AG04450 (cell line): ENCODE measurements at regions not wholly inside any gene's neighbourhood (a gene's known extent, or its start where the extent isn't known, plus 50 kb on each side); places are given as distances from the start of the nearest gene placed in this dataset.

Experiments
- CTCF ChIA-PET: fragments of 300-600, 350-600 bp; formaldehyde crosslinking; extraction: SDS; loops from one replicate; lab custom pipeline; 2022; ENCODE audit warnings: antibody characterized with exemption, inconsistent platforms; lab: Charles Lee
- POLR2A ChIA-PET: fragments of 350-600 bp; formaldehyde crosslinking; extraction: SDS; loops from one replicate; lab custom pipeline; 2021; ENCODE audit warnings: antibody characterized with exemption, inconsistent platforms; lab: Yijun Ruan, JAX
- DNase-seq: peaks from one replicate; pipeline ENCODE4 v3.0.0-alpha.2; 2011; ENCODE audit warnings: low read depth, low spot score
- H3K27ac ChIP-seq: one replicate; pipeline ENCODE4 v1.5.1; 2012; ENCODE audit warnings: low read depth, low read length, control low read depth
- H3K27me3 ChIP-seq: one replicate; pipeline ENCODE4 v1.6.0; 2012; ENCODE audit warnings: low read length; ENCODE audit not compliant: control insufficient read depth, insufficient read depth
- H3K4me3 ChIP-seq: 2 replicates; pipeline ENCODE4 v1.5.1; 2011; ENCODE audit warnings: mild to moderate bottlenecking, low read depth, low read length, control low read depth
- H3K9me3 ChIP-seq: 2 replicates; pipeline ENCODE4 v1.5.1; 2012; ENCODE audit warnings: low read length; ENCODE audit not compliant: control insufficient read depth, insufficient read depth
- TF ChIP-seq, protein P1 (sequence below): IDR thresholded peaks from 2 replicates; pipeline ENCODE4 v1.5.1; 2011; ENCODE audit warnings: low read depth, low read length, control low read depth, inconsistent platforms

DNA sequence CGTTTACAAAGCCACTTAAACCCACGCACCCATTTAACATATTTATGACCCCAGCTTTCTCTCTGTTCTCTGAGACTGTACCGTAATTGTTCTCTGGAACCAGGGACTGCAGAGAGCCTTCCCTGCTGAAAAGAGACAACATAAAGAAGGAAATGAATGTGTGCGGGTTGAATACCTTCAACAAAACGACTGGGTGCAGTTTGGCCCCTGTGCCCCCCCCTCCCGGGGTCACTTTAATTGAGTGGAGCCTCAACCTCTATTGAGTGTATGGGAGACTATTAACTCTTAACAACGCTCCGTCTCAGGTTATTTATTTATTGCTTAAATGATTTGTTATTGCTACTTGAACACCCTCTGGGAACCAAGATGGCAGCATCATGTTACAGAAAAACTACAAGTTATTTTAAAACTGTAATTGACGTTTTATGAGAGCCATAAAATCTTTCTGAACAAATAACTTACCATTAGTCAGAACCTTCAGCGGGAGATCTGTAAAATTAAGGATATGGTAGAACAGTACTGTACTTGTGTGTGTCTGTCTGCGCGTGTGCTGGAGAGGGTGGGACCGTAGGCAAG lies 70.6 kb downstream of the GAS1 start:
- ChIA-PET CTCF (no interaction called here), POLR2A (no interaction called here)
- Histone ChIP-seq H3K4me3 (no peak overlapping the region), H3K27me3 (peaks cover 3% of the 10 kb centered on the region), H3K27ac (no peak overlapping the region), H3K9me3 (no peaks in the 10 kb centered on the region)
- TF ChIP-seq, protein P1, sequence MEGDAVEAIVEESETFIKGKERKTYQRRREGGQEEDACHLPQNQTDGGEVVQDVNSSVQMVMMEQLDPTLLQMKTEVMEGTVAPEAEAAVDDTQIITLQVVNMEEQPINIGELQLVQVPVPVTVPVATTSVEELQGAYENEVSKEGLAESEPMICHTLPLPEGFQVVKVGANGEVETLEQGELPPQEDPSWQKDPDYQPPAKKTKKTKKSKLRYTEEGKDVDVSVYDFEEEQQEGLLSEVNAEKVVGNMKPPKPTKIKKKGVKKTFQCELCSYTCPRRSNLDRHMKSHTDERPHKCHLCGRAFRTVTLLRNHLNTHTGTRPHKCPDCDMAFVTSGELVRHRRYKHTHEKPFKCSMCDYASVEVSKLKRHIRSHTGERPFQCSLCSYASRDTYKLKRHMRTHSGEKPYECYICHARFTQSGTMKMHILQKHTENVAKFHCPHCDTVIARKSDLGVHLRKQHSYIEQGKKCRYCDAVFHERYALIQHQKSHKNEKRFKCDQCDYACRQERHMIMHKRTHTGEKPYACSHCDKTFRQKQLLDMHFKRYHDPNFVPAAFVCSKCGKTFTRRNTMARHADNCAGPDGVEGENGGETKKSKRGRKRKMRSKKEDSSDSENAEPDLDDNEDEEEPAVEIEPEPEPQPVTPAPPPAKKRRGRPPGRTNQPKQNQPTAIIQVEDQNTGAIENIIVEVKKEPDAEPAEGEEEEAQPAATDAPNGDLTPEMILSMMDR, result no peak
- no peak for DNase-seq

DNA sequence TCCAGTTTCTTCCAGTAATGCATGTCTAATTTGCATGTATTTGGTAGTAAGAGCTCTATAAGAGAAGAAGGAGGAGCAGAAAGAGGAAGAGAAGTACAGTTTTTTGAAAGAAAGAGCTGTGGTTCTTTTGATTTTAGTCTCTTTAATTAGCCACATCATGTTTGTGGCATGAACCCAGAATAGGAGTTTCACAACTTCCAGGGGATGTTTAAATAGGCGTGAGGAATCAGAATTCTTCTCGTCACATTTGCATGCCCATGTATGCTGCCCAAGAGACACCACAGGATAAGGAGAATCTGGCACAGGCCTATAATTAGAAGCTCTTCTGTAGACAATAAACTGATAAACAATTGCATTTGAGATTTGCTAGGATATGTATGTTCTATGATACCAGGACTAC lies 78.7 kb downstream of the GAS1 start:
- DNase-seq, result no peak
- no peaks in the 10 kb centered on the region for H3K9me3 ChIP-seq
- H3K27ac ChIP-seq, result no peak overlapping the region
- TF ChIP-seq, protein P1, result no peak
- ChIA-PET CTCF (interaction anchor here (0.6 kb wide), 1 partner anchor 218 kb away, joined by 3 read pairs; no protein-coding TSS in a partner anchor), POLR2A (no interaction called here)
- H3K27me3 ChIP-seq, result no peaks in the 10 kb centered on the region
- no peak overlapping the region for H3K4me3 ChIP-seq

DNA sequence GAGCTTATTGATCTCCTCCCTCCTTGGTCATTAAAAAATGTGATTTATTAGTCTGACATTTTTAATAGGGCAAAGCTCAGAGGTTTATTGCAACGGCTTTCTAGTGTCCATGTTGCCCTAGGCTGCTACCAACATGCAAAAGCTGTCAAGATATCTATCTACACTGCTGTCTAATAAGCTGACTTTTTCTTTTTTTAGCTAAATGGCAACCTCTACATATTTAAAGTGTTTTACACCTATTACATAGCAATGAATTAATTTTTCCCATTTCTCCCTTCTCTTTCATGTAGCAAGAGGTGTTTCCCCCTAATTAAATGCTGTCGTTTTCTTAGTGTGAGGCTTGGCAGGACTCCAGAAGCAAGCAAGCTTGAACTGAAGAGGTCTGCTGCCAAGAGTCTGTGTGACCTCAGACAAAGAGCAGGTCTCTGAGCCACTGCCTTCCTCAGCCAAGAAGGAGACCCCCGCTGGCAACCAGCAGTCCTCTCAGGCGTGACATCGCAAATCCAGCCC lies 79.4 kb downstream of the GAS1 start:
- no peaks in the 10 kb centered on the region for H3K9me3 ChIP-seq
- TF ChIP-seq, protein P1, result no peak
- no peak overlapping the region for H3K4me3 ChIP-seq
- no peak for DNase-seq
- no peaks in the 10 kb centered on the region for H3K27me3 ChIP-seq
- ChIA-PET POLR2A (no interaction called here), CTCF (no interaction called here)
- no peak overlapping the region for H3K27ac ChIP-seq

DNA sequence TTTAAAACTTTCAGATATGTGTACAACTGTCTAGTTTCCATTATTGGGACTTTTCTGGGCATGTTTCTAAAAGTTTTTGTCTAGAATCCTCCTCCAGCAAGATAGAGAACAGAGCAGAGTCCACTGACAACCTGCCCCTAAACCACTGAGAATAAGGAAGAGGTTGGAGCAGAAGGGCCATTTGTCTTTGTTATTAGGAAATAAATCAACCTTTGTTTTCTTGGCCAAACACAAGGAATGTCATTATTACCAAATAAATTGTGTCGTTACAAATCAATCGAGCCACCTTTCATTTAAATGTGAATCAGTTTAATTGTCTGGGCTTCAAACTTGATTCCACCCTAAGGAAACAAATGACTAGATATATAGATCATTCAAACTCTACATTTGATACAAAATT lies 81.4 kb downstream of the GAS1 start:
- Histone ChIP-seq H3K4me3 (no peak overlapping the region), H3K27me3 (no peaks in the 10 kb centered on the region), H3K9me3 (no peaks in the 10 kb centered on the region), H3K27ac (no peak overlapping the region)
- CTCF ChIA-PET, result interaction anchor here (0.6 kb wide), 1 partner anchor 228 kb away, joined by 3 read pairs; no protein-coding TSS in a partner anchor
- no peak for DNase-seq
- POLR2A ChIA-PET, result interaction anchor here (0.6 kb wide), 1 partner anchor 82 kb away, joined by 5 read pairs; no protein-coding TSS in a partner anchor
- TF ChIP-seq, protein P1, result no peak

DNA sequence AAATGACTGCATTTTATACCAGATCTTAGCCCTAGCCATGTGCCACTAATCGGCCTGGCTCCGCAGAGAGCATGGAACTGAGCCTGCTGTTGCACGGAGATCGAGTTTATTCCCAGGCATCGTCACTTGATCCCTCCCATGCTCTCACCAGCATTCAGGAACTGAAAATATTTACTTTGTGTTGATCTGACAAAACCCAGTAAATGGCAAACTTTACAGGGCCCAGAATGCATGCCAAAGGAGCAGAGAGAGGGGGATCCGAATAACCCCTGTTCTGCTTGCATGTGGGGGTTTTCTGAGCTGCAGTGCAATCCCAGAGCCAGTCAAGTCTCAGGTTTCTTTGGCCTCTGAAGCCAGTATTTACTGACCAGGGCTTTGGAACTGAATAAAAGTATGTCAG lies 87.3 kb downstream of the GAS1 start:
- no peak overlapping the region for H3K27ac ChIP-seq
- no peak for DNase-seq
- ChIA-PET CTCF (no interaction called here), POLR2A (no interaction called here)
- no peak overlapping the region for H3K4me3 ChIP-seq
- TF ChIP-seq, protein P1, result no peak
- H3K27me3 ChIP-seq, result no peaks in the 10 kb centered on the region
- H3K9me3 ChIP-seq, result no peaks in the 10 kb centered on the region
